ENCODE measurements at regions not wholly inside any gene's neighbourhood (a gene's known extent, or its start where the extent isn't known, plus 50 kb on each side); places are given as distances from the start of the nearest gene placed in this dataset.
"Not testable (repeated sequence)": the region's sequence is repeated elsewhere in the genome, so short reads cannot be mapped to it uniquely, and the experiment has no call there.

DNA sequence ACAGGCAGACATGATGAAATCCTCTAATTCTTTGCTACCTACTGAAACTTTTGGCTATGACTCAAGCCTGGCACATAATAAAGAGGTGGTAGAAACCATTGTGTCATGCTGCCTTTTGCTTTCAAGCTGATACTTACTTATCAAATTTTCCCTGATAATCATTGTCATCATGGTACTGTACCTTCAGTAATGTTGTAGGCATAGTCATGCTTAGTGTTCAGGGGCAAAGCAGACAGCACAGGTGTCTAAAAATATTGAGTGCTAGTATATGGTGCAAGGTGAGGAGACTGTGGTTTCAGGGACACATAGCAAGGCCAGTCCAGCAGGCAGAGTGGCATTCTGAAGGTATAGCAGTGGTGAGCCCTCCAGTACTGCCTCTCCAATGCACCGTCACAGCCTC is 226.9 kb upstream of the DEPDC1 start:
- intact Hi-C loops (cut with DNase I) = no loop called here
- Histone ChIP-seq H3K36me3 (ENCODE audit: control insufficient read depth in 2 of 3, insufficient read depth in 3 of 3, low read length in 3 of 3) (no peaks in the 10 kb centered on the region), H3K9ac (ENCODE audit: low read length in 3 of 3) (no peak overlapping the region), H3K4me3 (ENCODE audit: low read length in 3 of 3) (no peak overlapping the region), H3K27ac (ENCODE audit: low read depth in 2 of 2, low read length in 2 of 2) (no peak overlapping the region), H3K9me3 (ENCODE audit: control insufficient read depth in 2 of 3, insufficient read depth in 1 of 3, low read length in 3 of 3) (peaks cover 0 to 1% (median 0%) of the 10 kb centered on the region in 3 donors), H3K4me1 (ENCODE audit: control insufficient read depth in 2 of 3, insufficient read depth in 2 of 3, low read depth in 1 of 3, low read length in 3 of 3) (no peaks in the 10 kb centered on the region), H3K27me3 (ENCODE audit: control insufficient read depth, insufficient read depth, low read length) (no peaks in the 10 kb centered on the region)
- TF ChIP-seq, protein P1, sequence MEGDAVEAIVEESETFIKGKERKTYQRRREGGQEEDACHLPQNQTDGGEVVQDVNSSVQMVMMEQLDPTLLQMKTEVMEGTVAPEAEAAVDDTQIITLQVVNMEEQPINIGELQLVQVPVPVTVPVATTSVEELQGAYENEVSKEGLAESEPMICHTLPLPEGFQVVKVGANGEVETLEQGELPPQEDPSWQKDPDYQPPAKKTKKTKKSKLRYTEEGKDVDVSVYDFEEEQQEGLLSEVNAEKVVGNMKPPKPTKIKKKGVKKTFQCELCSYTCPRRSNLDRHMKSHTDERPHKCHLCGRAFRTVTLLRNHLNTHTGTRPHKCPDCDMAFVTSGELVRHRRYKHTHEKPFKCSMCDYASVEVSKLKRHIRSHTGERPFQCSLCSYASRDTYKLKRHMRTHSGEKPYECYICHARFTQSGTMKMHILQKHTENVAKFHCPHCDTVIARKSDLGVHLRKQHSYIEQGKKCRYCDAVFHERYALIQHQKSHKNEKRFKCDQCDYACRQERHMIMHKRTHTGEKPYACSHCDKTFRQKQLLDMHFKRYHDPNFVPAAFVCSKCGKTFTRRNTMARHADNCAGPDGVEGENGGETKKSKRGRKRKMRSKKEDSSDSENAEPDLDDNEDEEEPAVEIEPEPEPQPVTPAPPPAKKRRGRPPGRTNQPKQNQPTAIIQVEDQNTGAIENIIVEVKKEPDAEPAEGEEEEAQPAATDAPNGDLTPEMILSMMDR (IDR thresholded peaks at IDR 0.05; ENCODE audit: borderline replicate concordance, extremely low read depth, insufficient read depth) = no peak
- DNase-seq (no peak), FAIRE-seq (no peak)

DNA sequence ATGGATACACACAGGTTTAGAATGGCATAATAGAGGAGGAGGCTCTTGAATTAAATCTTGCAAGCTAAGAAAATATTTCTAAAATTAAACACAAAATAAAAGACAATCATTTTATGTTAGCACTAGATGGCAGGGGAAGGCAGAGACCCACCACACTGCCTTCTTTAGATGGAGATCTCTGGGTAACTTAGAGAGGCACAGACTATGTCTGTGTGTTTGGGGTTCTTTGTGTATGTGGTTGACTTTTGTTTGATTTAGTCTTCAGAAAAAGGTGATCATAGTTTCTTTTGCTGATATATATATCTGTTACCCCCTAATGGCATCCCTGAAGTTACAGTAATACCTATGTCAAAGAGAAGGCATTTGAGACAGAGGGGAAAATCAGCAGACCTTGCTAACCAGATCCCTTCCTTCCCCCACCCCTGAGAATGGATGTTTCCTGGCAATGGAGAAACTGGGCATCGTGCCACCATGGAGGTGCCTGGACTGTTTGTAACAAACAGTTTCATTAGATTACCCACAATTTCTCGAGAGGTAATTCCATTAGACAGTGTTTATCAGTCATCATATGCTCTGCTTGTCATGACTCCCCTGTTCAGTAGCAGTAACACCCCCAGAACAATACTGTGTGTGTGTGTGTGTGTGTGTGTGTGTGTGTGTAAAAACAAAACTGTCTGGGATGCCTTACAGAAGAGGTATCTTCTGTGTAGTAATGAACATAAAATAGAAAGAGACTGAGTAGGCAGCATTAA is 228.3 kb upstream of the DEPDC1 start:
- Histone ChIP-seq H3K9ac (ENCODE audit: low read length in 3 of 3) (no peak overlapping the region), H3K4me3 (ENCODE audit: low read length in 3 of 3) (no peak overlapping the region), H3K9me3 (ENCODE audit: control insufficient read depth in 2 of 3, insufficient read depth in 1 of 3, low read length in 3 of 3) (no peaks in the 10 kb centered on the region), H3K27me3 (ENCODE audit: control insufficient read depth, insufficient read depth, low read length) (no peaks in the 10 kb centered on the region), H3K4me1 (ENCODE audit: control insufficient read depth in 2 of 3, insufficient read depth in 2 of 3, low read depth in 1 of 3, low read length in 3 of 3) (no peaks in the 10 kb centered on the region), H3K27ac (ENCODE audit: low read depth in 2 of 2, low read length in 2 of 2) (no peak overlapping the region), H3K36me3 (ENCODE audit: control insufficient read depth in 2 of 3, insufficient read depth in 3 of 3, low read length in 3 of 3) (no peaks in the 10 kb centered on the region)
- intact Hi-C loops (cut with DNase I) = no loop called here
- DNase-seq (peak in 4 of 5 donors; percentile 1 to 68 (median 26)), FAIRE-seq (no peak)
- TF ChIP-seq, protein P1 (IDR thresholded peaks at IDR 0.05; ENCODE audit: borderline replicate concordance, extremely low read depth, insufficient read depth) = no peak

DNA sequence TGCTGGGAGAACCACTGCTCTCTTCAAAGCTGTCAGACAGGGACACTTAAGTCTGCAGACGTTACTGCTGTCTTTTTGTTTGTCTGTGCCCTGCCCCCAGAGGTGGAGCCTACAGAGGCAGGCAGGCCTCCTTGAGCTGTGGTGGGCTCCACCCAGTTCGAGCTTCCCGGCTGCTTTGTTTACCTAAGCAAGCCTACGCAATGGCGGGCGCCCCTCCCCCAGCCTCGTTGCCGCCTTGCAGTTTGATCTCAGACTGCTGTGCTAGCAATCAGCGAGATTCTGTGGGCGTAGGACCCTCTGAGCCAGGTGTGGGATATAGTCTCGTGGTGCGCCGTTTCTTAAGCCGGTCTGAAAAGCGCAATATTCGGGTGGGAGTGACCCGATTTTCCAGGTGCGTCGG is 242.6 kb upstream of the DEPDC1 start:
- FAIRE-seq; H3K9me3 ChIP-seq (ENCODE audit: control insufficient read depth in 2 of 3, insufficient read depth in 1 of 3, low read length in 3 of 3); H3K9ac ChIP-seq (ENCODE audit: low read length in 3 of 3); H3K27me3 ChIP-seq (ENCODE audit: control insufficient read depth, insufficient read depth, low read length); H3K36me3 ChIP-seq (ENCODE audit: control insufficient read depth in 2 of 3, insufficient read depth in 3 of 3, low read length in 3 of 3); H3K4me3 ChIP-seq (ENCODE audit: low read length in 3 of 3); DNase-seq; intact Hi-C loops (cut with DNase I); H3K4me1 ChIP-seq (ENCODE audit: control insufficient read depth in 2 of 3, insufficient read depth in 2 of 3, low read depth in 1 of 3, low read length in 3 of 3); H3K27ac ChIP-seq (ENCODE audit: low read depth in 2 of 2, low read length in 2 of 2): not testable (repeated sequence)

DNA sequence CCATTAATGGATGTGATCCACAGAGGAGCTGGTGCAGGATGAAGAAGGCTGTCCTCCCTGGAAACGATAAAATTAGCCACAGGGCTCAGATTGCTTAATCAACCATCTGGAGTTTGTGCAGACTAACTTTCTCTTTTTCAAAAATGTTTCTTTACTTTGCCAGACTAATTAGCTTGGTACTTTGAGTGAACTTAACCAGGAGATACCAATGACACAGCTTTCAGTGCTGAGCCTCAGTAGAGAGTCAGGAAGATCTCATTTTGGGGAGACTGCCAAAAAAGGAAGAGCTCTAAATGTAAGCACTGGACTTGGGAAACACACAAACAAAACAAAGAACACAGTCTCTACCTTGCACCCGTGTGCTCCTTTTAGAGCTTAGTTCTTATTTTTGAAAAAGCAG is 248.1 kb upstream of the DEPDC1 start:
- no peak for DNase-seq
- TF ChIP-seq, protein P1 (IDR thresholded peaks at IDR 0.05; ENCODE audit: borderline replicate concordance, extremely low read depth, insufficient read depth) = no peak
- H3K36me3 ChIP-seq (ENCODE audit: control insufficient read depth in 2 of 3, insufficient read depth in 3 of 3, low read length in 3 of 3) = no peaks in the 10 kb centered on the region
- intact Hi-C loops (cut with DNase I) = no loop called here
- no peaks in the 10 kb centered on the region for H3K27me3 ChIP-seq (ENCODE audit: control insufficient read depth, insufficient read depth, low read length)
- no peak overlapping the region for H3K4me3 ChIP-seq (ENCODE audit: low read length in 3 of 3)
- H3K27ac ChIP-seq (ENCODE audit: low read depth in 2 of 2, low read length in 2 of 2) = no peak overlapping the region
- H3K9ac ChIP-seq (ENCODE audit: low read length in 3 of 3) = no peak overlapping the region
- no peaks in the 10 kb centered on the region for H3K4me1 ChIP-seq (ENCODE audit: control insufficient read depth in 2 of 3, insufficient read depth in 2 of 3, low read depth in 1 of 3, low read length in 3 of 3)
- FAIRE-seq = no peak
- H3K9me3 ChIP-seq (ENCODE audit: control insufficient read depth in 2 of 3, insufficient read depth in 1 of 3, low read length in 3 of 3) = peaks cover 0 to 2% (median 0%) of the 10 kb centered on the region in 3 donors

Data from kidney (tissue), 13 donors.